HepG2 (cell line): ENCODE measurements at regions not wholly inside any gene's neighbourhood (a gene's known extent, or its start where the extent isn't known, plus 50 kb on each side); places are given as distances from the start of the nearest gene placed in this dataset.

ENCODE experiments used
- ATAC-seq: fragments of 200-7000 bp; cut with Tn5 transposase; 3 replicates; pipeline ENCODE4 v1.9.1; 2020; ENCODE audit warnings: mild to moderate bottlenecking, moderate library complexity
- BruUV-seq: library from RNA; stranded (reverse); fragments of 400-500 nt; replicated peaks from 2 replicates; lab custom pipeline; 2021; lab: Mats Ljungman, UMichigan
- CTCF ChIA-PET: fragments of 300-600 bp; formaldehyde crosslinking; extraction: SDS; loops from one replicate; lab custom pipeline; 2021; ENCODE audit warnings: low total read pairs, inconsistent platforms, low intra/inter-chr PET ratio; lab: Yijun Ruan, JAX
- POLR2A ChIA-PET: fragments of 350-600 bp; sonication (Branson Sonifier 250); formaldehyde crosslinking; loops from one replicate; lab custom pipeline; 2020; ENCODE audit warnings: antibody characterized with exemption, inconsistent platforms; lab: Yijun Ruan, JAX
- DNase-seq: peaks from one replicate; pipeline ENCODE4 v3.0.0-alpha.2; 2015; ENCODE audit warnings: low spot score
- FAIRE-seq: peaks from 3 replicates; lab custom pipeline; 2011; peaks lifted over from hg19 to GRCh38; lab: Jason Lieb, UNC
- H2AFZ ChIP-seq: one replicate; pipeline ENCODE4 v1.6.1; 2011; ENCODE audit warnings: low read length, inconsistent platforms
- H3K27ac ChIP-seq: fragments of 300-600 bp; 3 replicates; pipeline ENCODE4 v1.8.0; 2011; ENCODE audit warnings: mixed run types, mild to moderate bottlenecking, mixed read lengths, low read length, inconsistent platforms; ENCODE audit not compliant: insufficient read depth; ENCODE audit errors: extremely low read length
- H3K27me3 ChIP-seq, 2 experiments: fragments of 200-600 bp in 1 of 2; 2 replicates in 1 of 2; 3 replicates in 1 of 2; pipeline versions ENCODE4 v1.6.0 to v1.8.0; 2011; ENCODE audit warnings: low read length in 2 of 2, mild to moderate bottlenecking in 2 of 2, moderate library complexity in 2 of 2, inconsistent platforms in 1 of 2; ENCODE audit not compliant: insufficient read depth in 2 of 2, control insufficient read depth in 1 of 2
- H3K36me3 ChIP-seq, 2 experiments: fragments of 200-600 bp in 1 of 2; replicated peaks in 1 of 2; 2 replicates in 1 of 2; 3 replicates in 1 of 2; pipeline versions ENCODE4 v1.5.1 to v1.8.0; 2011; ENCODE audit warnings: low read length in 2 of 2, inconsistent platforms in 1 of 2; ENCODE audit not compliant: insufficient read depth in 2 of 2, control insufficient read depth in 1 of 2
- H3K4me1 ChIP-seq: 2 replicates; pipeline ENCODE4 v1.5.1; 2012; ENCODE audit warnings: low read length, inconsistent platforms; ENCODE audit not compliant: insufficient read depth
- H3K4me2 ChIP-seq: 2 replicates; pipeline ENCODE4 v1.6.0; 2011; ENCODE audit warnings: low read depth, low read length, inconsistent platforms
- H3K4me3 ChIP-seq, 3 experiments: fragments of 200-600 bp in 1 of 3; sonication (generic), shearing (Covaris generic) in 1 of 3; replicated peaks in 1 of 3; 2 replicates each; pipeline ENCODE4 v1.5.1; 2011 to 2016; ENCODE audit warnings: low read length in 3 of 3, inconsistent platforms in 2 of 3, low read depth in 2 of 3, mild to moderate bottlenecking in 2 of 3, control low read depth in 1 of 3, mixed read lengths in 1 of 3; ENCODE audit not compliant: insufficient read depth in 1 of 3
- H3K79me2 ChIP-seq: one replicate; pipeline ENCODE4 v1.6.1; 2011; ENCODE audit warnings: low read length, inconsistent platforms; ENCODE audit not compliant: insufficient read depth
- H3K9ac ChIP-seq: 2 replicates; pipeline ENCODE4 v1.6.0; 2011; ENCODE audit warnings: mild to moderate bottlenecking, low read depth, low read length, inconsistent platforms; ENCODE audit not compliant: insufficient read depth
- H3K9me3 ChIP-seq: 2 replicates; pipeline ENCODE4 v1.5.1; 2012; ENCODE audit warnings: mild to moderate bottlenecking, low read length
- H4K20me1 ChIP-seq: 2 replicates; pipeline ENCODE4 v1.6.0; 2011; ENCODE audit warnings: inconsistent platforms, mild to moderate bottlenecking, low read length, moderate library complexity; ENCODE audit not compliant: insufficient read depth
- DPF2 ChIP-seq: sonication (generic); formaldehyde crosslinking; IDR thresholded peaks from 2 replicates; pipeline ENCODE4 v1.4.0; 2020; ENCODE audit warnings: mild to moderate bottlenecking, low read depth, missing genetic modification reagents, borderline replicate concordance
- MEIS2 ChIP-seq: sonication (generic); formaldehyde crosslinking; IDR thresholded peaks from 2 replicates; pipeline ENCODE4 v1.9.0; 2021; ENCODE audit warnings: mild to moderate bottlenecking, missing genetic modification reagents
- RFXANK ChIP-seq: IDR thresholded peaks from 2 replicates; pipeline ENCODE4 v1.6.1; 2016
- RXRB ChIP-seq: IDR thresholded peaks from 2 replicates; pipeline ENCODE4 v1.6.1; 2016; ENCODE audit warnings: borderline replicate concordance, missing genetic modification reagents, missing compliant biosample characterization
- ZBTB25 ChIP-seq: IDR thresholded peaks from 2 replicates; pipeline ENCODE4 v1.6.1; 2018; ENCODE audit warnings: missing genetic modification reagents
- ZNF138 ChIP-seq: sonication (generic); formaldehyde crosslinking; IDR thresholded peaks from 2 replicates; pipeline ENCODE4 v1.5.0; 2020; ENCODE audit warnings: mild to moderate bottlenecking, low read depth, missing genetic modification reagents
- ZNF672 ChIP-seq: sonication (generic); formaldehyde crosslinking; IDR thresholded peaks from 2 replicates; pipeline ENCODE4 v1.8.1; 2022; ENCODE audit warnings: missing genetic modification reagents
- ZNF746 ChIP-seq: sonication (generic); formaldehyde crosslinking; IDR thresholded peaks from 2 replicates; pipeline ENCODE4 v1.8.0; 2022; ENCODE audit warnings: mild to moderate bottlenecking, missing genetic modification reagents
- WGBS: methylation state at CpG from one replicate; pipeline ENCODE4 v1.1.6; 2017; ENCODE audit warnings: low lambda C conversion rate; 5-methylcytosine and 5-hydroxymethylcytosine counted together
- in situ Hi-C: cut with HindIII; loops from 2 replicates; pipeline ENCODE4 v1.10.0; 2017; ENCODE audit warnings: low pct_unique_long_range_greater_than_20kb; ENCODE audit not compliant: extremely low pct_ligation_motif_present
- intact Hi-C: fragments of 100-400 bp; cut with micrococcal nuclease; formaldehyde crosslinking; loops from one replicate; pipeline ENCODE4 v1.10.0; 2022; ENCODE audit not compliant: unreplicated experiment
- TF ChIP-seq, protein P1 (sequence below): sonication (generic); formaldehyde crosslinking; IDR thresholded peaks from 2 replicates; pipeline ENCODE4 v1.5.1; 2020; ENCODE audit warnings: mild to moderate bottlenecking, missing genetic modification reagents, borderline replicate concordance
- TF ChIP-seq, protein P2 (sequence below): sonication (generic); formaldehyde crosslinking; conservative IDR thresholded peaks from 2 replicates; pipeline ENCODE4 v1.8.0; 2022; ENCODE audit warnings: mild to moderate bottlenecking, moderate library complexity, missing genetic modification reagents

DNA sequence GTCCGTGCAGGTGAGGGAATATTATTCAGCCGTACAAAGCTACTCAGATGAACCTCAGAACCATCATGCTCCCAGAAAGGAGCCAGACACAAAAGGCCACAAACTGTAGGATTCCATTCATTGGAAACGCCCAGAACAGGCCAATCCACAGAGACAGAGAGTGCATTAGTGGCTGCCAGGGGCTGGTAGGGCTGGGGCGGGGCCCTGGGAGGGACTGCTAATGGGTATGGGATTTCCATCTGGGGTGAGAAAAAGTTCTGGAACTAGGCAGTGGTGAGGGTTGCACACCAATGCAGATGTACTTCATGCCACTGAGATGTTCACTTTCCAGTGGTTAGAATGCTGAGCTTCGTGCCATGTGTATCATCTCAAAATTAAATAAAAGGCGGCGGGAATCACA lies 101.1 kb downstream of the RFLNA start:
- no TSS peak for BruUV-seq
- intact Hi-C loops, result no loop called here
- ATAC-seq (no peak), DNase-seq (no peak), FAIRE-seq (no peak)
- no peak for TF ChIP-seq ZNF672 (CRISPR knock-in tag)
- no peaks in the 10 kb centered on the region for H3K4me1 ChIP-seq
- WGBS, result 97% methylated on average over 7 of the region's 7 CpGs
- no peak overlapping the region for H3K4me2 ChIP-seq
- no peak overlapping the region for H3K9ac ChIP-seq
- H3K79me2 ChIP-seq, result no peaks in the 10 kb centered on the region
- H3K27ac ChIP-seq, result no peak overlapping the region
- H3K36me3 ChIP-seq, result peaks cover 17 to 58% of the 10 kb centered on the region in 2 experiments; a peak in 4 of 5 replicates
- no peaks in the 10 kb centered on the region; the same call in 1 of the 2 replicates for H4K20me1 ChIP-seq
- no peaks in the 10 kb centered on the region for H3K9me3 ChIP-seq
- ChIA-PET POLR2A (no interaction called here), CTCF (no interaction called here)
- no peak overlapping the region for H2AFZ ChIP-seq
- H3K27me3 ChIP-seq, result no peaks in the 10 kb centered on the region
- H3K4me3 ChIP-seq, result no peak overlapping the region
- in situ Hi-C loops, result no loop called here

GRCh38 chr12:124395284-124395752 lies 100.4 kb downstream of the RFLNA start:
- intact Hi-C loops, result no loop called here
- Histone ChIP-seq H3K27ac (no peak overlapping the region), H3K4me2 (no peak overlapping the region), H3K4me1 (peaks cover 2% of the 10 kb centered on the region; the same call in 1 of the 2 replicates), H3K9ac (no peak overlapping the region), H3K9me3 (no peaks in the 10 kb centered on the region), H3K27me3 (no peaks in the 10 kb centered on the region), H3K79me2 (no peaks in the 10 kb centered on the region), H4K20me1 (no peaks in the 10 kb centered on the region; the same call in 1 of the 2 replicates), H2AFZ (no peak overlapping the region), H3K36me3 (peaks cover 17 to 54% of the 10 kb centered on the region in 2 experiments; a peak in 4 of 5 replicates), H3K4me3 (no peak overlapping the region)
- POLR2A ChIA-PET, result no interaction called here
- WGBS, result 93% methylated on average over 9 of the region's 21 CpGs
- in situ Hi-C loops, result no loop called here
- FAIRE-seq, result no peak
- CTCF ChIA-PET, result no interaction called here
- ATAC-seq, result no peak
- DNase-seq, result no peak
- no TSS peak for BruUV-seq
- no peak for TF ChIP-seq ZBTB25
- TF ChIP-seq ZNF138 (CRISPR knock-in tag), result no peak
- no peak for TF ChIP-seq ZNF746
- TF ChIP-seq, protein P1, sequence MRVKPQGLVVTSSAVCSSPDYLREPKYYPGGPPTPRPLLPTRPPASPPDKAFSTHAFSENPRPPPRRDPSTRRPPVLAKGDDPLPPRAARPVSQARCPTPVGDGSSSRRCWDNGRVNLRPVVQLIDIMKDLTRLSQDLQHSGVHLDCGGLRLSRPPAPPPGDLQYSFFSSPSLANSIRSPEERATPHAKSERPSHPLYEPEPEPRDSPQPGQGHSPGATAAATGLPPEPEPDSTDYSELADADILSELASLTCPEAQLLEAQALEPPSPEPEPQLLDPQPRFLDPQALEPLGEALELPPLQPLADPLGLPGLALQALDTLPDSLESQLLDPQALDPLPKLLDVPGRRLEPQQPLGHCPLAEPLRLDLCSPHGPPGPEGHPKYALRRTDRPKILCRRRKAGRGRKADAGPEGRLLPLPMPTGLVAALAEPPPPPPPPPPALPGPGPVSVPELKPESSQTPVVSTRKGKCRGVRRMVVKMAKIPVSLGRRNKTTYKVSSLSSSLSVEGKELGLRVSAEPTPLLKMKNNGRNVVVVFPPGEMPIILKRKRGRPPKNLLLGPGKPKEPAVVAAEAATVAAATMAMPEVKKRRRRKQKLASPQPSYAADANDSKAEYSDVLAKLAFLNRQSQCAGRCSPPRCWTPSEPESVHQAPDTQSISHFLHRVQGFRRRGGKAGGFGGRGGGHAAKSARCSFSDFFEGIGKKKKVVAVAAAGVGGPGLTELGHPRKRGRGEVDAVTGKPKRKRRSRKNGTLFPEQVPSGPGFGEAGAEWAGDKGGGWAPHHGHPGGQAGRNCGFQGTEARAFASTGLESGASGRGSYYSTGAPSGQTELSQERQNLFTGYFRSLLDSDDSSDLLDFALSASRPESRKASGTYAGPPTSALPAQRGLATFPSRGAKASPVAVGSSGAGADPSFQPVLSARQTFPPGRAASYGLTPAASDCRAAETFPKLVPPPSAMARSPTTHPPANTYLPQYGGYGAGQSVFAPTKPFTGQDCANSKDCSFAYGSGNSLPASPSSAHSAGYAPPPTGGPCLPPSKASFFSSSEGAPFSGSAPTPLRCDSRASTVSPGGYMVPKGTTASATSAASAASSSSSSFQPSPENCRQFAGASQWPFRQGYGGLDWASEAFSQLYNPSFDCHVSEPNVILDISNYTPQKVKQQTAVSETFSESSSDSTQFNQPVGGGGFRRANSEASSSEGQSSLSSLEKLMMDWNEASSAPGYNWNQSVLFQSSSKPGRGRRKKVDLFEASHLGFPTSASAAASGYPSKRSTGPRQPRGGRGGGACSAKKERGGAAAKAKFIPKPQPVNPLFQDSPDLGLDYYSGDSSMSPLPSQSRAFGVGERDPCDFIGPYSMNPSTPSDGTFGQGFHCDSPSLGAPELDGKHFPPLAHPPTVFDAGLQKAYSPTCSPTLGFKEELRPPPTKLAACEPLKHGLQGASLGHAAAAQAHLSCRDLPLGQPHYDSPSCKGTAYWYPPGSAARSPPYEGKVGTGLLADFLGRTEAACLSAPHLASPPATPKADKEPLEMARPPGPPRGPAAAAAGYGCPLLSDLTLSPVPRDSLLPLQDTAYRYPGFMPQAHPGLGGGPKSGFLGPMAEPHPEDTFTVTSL, result no peak
- TF ChIP-seq RFXANK (CRISPR knock-in tag), result no peak
- TF ChIP-seq, protein P2, sequence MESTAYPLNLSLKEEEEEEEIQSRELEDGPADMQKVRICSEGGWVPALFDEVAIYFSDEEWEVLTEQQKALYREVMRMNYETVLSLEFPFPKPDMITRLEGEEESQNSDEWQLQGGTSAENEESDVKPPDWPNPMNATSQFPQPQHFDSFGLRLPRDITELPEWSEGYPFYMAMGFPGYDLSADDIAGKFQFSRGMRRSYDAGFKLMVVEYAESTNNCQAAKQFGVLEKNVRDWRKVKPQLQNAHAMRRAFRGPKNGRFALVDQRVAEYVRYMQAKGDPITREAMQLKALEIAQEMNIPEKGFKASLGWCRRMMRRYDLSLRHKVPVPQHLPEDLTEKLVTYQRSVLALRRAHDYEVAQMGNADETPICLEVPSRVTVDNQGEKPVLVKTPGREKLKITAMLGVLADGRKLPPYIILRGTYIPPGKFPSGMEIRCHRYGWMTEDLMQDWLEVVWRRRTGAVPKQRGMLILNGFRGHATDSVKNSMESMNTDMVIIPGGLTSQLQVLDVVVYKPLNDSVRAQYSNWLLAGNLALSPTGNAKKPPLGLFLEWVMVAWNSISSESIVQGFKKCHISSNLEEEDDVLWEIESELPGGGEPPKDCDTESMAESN, result no peak
- TF ChIP-seq RXRB (CRISPR knock-in tag), result no peak
- TF ChIP-seq MEIS2 (CRISPR knock-in tag), result no peak
- TF ChIP-seq DPF2, result no peak
